GM12873 (cell line): ENCODE measurements at regions not wholly inside any gene's neighbourhood (a gene's known extent, or its start where the extent isn't known, plus 50 kb on each side); places are given as distances from the start of the nearest gene placed in this dataset.

Source experiments
- TF ChIP-seq, protein P1 (sequence below): IDR thresholded peaks from 2 replicates; pipeline ENCODE4 v1.5.1; 2012; ENCODE audit warnings: low read depth, mild to moderate bottlenecking, moderate library complexity, low read length, control low read depth; ENCODE audit not compliant: insufficient read depth; ENCODE audit errors: missing control alignments

DNA sequence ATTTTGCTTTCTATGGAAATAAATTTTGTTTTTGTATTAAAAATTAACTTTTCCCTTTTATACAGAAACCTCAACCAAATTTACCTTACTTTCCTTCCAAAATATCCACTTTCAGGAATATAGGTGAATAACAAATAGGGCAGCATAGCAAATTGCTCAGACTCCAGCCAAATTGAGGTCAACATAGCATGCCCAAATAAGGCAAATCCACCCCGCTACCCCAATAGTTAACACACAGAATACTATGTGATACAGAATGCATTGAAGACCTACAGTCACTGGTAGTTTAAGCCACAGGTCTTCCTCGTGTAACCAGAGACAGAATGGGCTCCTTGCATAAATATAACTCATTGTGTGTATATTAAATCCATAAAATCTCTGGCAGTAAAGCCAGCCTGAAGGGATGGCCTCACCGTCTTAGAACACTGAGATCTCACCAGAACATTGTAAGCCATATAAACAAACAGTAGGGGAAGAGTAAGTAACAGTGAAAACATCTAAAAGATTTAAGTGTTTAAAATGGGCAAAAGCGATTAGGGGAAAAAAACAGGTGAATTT is 72.2 kb downstream of the PMAIP1 start:
- TF ChIP-seq, protein P1, sequence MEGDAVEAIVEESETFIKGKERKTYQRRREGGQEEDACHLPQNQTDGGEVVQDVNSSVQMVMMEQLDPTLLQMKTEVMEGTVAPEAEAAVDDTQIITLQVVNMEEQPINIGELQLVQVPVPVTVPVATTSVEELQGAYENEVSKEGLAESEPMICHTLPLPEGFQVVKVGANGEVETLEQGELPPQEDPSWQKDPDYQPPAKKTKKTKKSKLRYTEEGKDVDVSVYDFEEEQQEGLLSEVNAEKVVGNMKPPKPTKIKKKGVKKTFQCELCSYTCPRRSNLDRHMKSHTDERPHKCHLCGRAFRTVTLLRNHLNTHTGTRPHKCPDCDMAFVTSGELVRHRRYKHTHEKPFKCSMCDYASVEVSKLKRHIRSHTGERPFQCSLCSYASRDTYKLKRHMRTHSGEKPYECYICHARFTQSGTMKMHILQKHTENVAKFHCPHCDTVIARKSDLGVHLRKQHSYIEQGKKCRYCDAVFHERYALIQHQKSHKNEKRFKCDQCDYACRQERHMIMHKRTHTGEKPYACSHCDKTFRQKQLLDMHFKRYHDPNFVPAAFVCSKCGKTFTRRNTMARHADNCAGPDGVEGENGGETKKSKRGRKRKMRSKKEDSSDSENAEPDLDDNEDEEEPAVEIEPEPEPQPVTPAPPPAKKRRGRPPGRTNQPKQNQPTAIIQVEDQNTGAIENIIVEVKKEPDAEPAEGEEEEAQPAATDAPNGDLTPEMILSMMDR, result no peak

DNA sequence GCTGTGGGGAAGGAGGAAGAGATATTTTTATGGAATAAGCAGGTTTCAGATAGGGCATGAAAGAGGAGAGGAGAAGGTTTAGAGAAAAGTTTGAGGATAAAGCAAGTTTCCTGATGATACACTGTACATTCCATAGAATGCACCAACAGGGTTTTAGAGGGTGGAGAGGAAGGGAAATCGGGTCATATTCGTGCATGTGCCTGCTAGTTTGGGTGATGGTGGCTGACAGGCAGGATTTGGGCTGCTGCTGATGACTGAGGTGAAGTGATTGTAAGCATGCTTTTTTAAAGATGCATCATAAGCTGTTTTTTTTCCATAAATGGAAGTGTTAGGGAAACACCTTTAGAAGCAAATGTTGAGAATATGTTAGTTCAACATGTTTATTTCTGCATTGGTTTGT is 68.8 kb downstream of the PMAIP1 start:
- TF ChIP-seq, protein P1, result no peak

DNA sequence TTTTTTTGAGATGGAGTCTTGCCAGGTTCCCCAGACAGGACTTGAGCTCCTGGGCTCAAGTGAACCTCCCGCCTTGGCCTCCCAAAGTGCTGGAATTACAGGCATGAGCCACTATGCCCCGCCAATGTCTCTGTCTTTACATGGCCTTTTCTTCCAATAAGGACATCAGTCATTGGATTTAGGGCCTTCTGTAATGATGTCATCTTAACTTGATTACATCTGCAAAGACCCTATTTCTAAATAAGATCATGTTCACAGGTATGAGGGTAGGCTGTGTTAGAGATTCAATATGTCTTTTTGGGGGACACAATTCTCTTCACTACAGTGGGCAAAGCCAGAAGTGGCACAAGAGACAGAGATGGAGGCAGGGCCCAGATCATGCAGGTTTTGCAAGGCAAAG is 68.1 kb downstream of the PMAIP1 start:
- TF ChIP-seq, protein P1, result no peak

DNA sequence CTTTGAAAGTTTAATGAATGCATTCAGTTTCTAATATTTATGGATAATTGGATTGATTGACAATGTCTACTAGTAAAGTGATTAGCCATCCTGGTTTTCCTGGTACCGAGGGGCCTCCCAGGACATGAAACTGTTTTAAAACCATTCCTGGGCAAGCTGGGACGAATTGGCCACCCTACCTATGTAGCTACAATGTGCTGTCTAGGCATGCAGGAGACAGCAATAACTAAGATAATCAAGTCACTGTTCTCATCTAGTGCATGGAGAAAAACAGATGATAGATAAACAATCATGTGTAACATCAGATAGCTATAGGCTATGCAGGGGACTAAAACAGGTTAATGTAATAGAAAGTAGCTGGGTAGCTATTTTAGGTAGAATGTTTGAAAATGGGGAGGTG is 67.1 kb downstream of the PMAIP1 start:
- TF ChIP-seq, protein P1, result no peak

DNA sequence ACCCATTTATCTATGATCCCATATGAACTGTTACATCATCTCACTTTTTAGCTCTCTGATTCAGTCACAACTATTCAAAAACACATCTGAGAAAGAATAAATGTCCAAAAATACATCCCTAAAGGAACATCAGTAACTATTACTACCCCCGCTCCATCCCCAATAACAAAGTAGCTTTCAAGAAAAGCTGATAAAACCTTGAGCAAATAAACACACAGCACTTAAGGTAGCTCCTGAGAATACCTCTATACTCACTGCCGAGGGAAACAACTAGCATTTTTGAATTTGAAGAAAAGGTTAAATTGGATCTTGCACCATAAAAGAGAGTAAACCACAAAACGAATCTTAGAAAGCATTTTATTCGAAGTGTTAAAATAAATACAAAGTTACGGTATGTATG is 63.4 kb downstream of the PMAIP1 start:
- TF ChIP-seq, protein P1, result no peak

DNA sequence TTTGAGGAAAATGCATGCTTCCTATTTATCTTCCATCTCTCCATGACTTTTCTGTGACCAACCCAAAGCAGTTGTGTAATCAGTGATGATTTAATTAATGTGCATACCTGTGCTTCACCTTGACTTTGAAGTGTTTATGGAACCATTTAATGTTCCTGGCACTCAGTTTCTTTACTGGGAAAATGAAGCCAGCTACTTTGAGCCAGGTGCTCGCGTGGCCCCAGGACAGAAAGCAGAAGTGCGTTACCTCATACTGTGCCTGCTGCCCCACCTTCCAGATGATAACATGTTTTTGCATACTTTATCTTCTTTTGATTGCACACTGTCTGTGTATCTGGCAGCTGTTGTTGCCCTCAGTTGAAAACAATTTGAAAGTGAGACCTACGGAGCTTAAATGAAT is 61.3 kb downstream of the PMAIP1 start:
- TF ChIP-seq, protein P1, result no peak

DNA sequence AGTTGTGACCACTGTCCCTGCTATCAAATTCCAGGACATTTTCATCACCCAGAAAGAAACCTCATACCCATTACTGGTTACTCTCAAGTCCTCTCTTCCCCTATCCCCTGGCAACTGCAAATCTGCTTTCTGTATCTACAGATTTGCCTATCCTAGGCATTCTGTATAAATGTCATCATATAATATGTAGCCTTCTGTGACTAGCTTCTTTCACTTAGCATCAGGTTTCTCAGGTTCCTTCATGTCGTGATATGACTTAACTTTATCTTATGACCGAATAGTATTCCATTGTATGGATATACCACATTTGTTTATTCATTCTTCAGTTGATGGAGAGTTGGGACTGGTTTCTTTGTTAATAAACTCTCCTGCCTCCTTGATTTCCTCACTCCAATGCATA is 60.5 kb downstream of the PMAIP1 start:
- TF ChIP-seq, protein P1, result no peak
